Fibroblast of lung (primary cell): ENCODE measurements at regions not wholly inside any gene's neighbourhood (a gene's known extent, or its start where the extent isn't known, plus 50 kb on each side); places are given as distances from the start of the nearest gene placed in this dataset.

Source experiments
- DNase-seq, 2 donors: peaks; one replicate each; pipeline versions ENCODE4 v3.0.0 to v3.0.0-alpha.2; 2010; ENCODE audit warnings: low read depth in 2 of 2
- H2AFZ ChIP-seq: 2 replicates; pipeline ENCODE4 v1.5.1; 2012; ENCODE audit warnings: low read length, control low read depth, inconsistent platforms
- H3K27ac ChIP-seq: 2 replicates; pipeline ENCODE4 v1.5.1; 2011; ENCODE audit warnings: low read length, control low read depth; ENCODE audit not compliant: insufficient read depth
- H3K27me3 ChIP-seq: 2 replicates; pipeline ENCODE4 v1.5.1; 2011; ENCODE audit warnings: mild to moderate bottlenecking, low read length; ENCODE audit not compliant: control insufficient read depth, insufficient read depth
- H3K36me3 ChIP-seq: 2 replicates; pipeline ENCODE4 v1.5.1; 2011; ENCODE audit warnings: low read length; ENCODE audit not compliant: control insufficient read depth, insufficient read depth
- H3K4me1 ChIP-seq: 2 replicates; pipeline ENCODE4 v1.5.1; 2011; ENCODE audit warnings: low read length; ENCODE audit not compliant: control insufficient read depth, insufficient read depth; ENCODE audit errors: extremely low read depth
- H3K4me2 ChIP-seq: 2 replicates; pipeline ENCODE4 v1.5.1; 2011; ENCODE audit warnings: low read length, control low read depth; ENCODE audit not compliant: insufficient read depth; ENCODE audit errors: extremely low read depth
- H3K4me3 ChIP-seq, 4 experiments: fragments of 200-600 bp in 1 of 4; sonication (generic) in 1 of 4; replicated peaks in 1 of 4; 2 replicates each; pipeline ENCODE4 v1.5.1; 2011 to 2016; ENCODE audit warnings: low read length in 4 of 4, low read depth in 3 of 4, mild to moderate bottlenecking in 3 of 4, control low read depth in 2 of 4, inconsistent platforms in 1 of 4, mixed read lengths in 1 of 4; ENCODE audit not compliant: insufficient read depth in 1 of 4; ENCODE audit errors: control extremely low read depth in 1 of 4
- H3K79me2 ChIP-seq: 2 replicates; pipeline ENCODE4 v1.5.1; 2012; ENCODE audit warnings: mild to moderate bottlenecking, low read length, inconsistent platforms; ENCODE audit not compliant: control insufficient read depth, insufficient read depth
- H3K9ac ChIP-seq: 2 replicates; pipeline ENCODE4 v1.5.1; 2011; ENCODE audit warnings: mild to moderate bottlenecking, low read length, control low read depth; ENCODE audit not compliant: insufficient read depth
- H3K9me3 ChIP-seq: 2 replicates; pipeline ENCODE4 v1.5.1; 2012; ENCODE audit warnings: low read depth, low read length; ENCODE audit not compliant: control insufficient read depth, insufficient read depth
- H4K20me1 ChIP-seq: 2 replicates; pipeline ENCODE4 v1.5.1; 2011; ENCODE audit warnings: low read length; ENCODE audit not compliant: control insufficient read depth, insufficient read depth; ENCODE audit errors: extremely low read depth
- EZH2 ChIP-seq: IDR thresholded peaks from 2 replicates; pipeline ENCODE4 v1.5.1; 2012; ENCODE audit warnings: low read length, control low read depth, mild to moderate bottlenecking; ENCODE audit errors: missing control alignments
- TF ChIP-seq, protein P1 (sequence below), 2 donors: IDR thresholded peaks in 1 of 2; conservative IDR thresholded peaks in 1 of 2; 1 replicate in 1 of 2; 2 replicates in 1 of 2; pipeline ENCODE4 v1.5.1; 2011 to 2012; ENCODE audit warnings: low read length in 2 of 2, control low read depth in 1 of 2, inconsistent platforms in 1 of 2, low read depth in 1 of 2, mild to moderate bottlenecking in 1 of 2

- Histone ChIP-seq H3K4me3 (no peak overlapping the region), H3K27ac (no peak overlapping the region), H3K36me3 (no peaks in the 10 kb centered on the region), H2AFZ (no peak overlapping the region), H3K9ac (no peak overlapping the region), H4K20me1 (no peaks in the 10 kb centered on the region), H3K27me3 (no peaks in the 10 kb centered on the region), H3K9me3 (no peaks in the 10 kb centered on the region), H3K4me2 (no peak overlapping the region), H3K79me2 (no peaks in the 10 kb centered on the region), H3K4me1 (no peaks in the 10 kb centered on the region)
- TF ChIP-seq, protein P1, sequence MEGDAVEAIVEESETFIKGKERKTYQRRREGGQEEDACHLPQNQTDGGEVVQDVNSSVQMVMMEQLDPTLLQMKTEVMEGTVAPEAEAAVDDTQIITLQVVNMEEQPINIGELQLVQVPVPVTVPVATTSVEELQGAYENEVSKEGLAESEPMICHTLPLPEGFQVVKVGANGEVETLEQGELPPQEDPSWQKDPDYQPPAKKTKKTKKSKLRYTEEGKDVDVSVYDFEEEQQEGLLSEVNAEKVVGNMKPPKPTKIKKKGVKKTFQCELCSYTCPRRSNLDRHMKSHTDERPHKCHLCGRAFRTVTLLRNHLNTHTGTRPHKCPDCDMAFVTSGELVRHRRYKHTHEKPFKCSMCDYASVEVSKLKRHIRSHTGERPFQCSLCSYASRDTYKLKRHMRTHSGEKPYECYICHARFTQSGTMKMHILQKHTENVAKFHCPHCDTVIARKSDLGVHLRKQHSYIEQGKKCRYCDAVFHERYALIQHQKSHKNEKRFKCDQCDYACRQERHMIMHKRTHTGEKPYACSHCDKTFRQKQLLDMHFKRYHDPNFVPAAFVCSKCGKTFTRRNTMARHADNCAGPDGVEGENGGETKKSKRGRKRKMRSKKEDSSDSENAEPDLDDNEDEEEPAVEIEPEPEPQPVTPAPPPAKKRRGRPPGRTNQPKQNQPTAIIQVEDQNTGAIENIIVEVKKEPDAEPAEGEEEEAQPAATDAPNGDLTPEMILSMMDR (conservative IDR thresholded peaks at IDR 0.05 in 1 of 2, IDR thresholded peaks at IDR 0.05 in 1 of 2; ENCODE audit: low read depth in 1 of 2, low read length in 2 of 2): no peak
- no peak for TF ChIP-seq EZH2
- no peak for DNase-seq
These were observed 165.2 kb upstream of the PTER start for GRCh38 chr10:16271571-16271970.

GRCh38 chr10:16274911-16275310 is 161.9 kb upstream of the PTER start:
- no peak overlapping the region for H3K4me2 ChIP-seq
- H3K4me3 ChIP-seq: no peak overlapping the region
- H3K9ac ChIP-seq: no peak overlapping the region
- no peak overlapping the region for H3K27ac ChIP-seq
- no peaks in the 10 kb centered on the region for H3K79me2 ChIP-seq
- no peak for DNase-seq
- no peaks in the 10 kb centered on the region for H3K36me3 ChIP-seq
- H3K27me3 ChIP-seq: no peaks in the 10 kb centered on the region
- no peak for TF ChIP-seq EZH2
- TF ChIP-seq, protein P1 (conservative IDR thresholded peaks at IDR 0.05 in 1 of 2, IDR thresholded peaks at IDR 0.05 in 1 of 2; ENCODE audit: low read depth in 1 of 2, low read length in 2 of 2): no peak
- no peaks in the 10 kb centered on the region for H3K4me1 ChIP-seq
- H3K9me3 ChIP-seq: no peaks in the 10 kb centered on the region
- no peak overlapping the region for H2AFZ ChIP-seq
- no peaks in the 10 kb centered on the region for H4K20me1 ChIP-seq

DNA sequence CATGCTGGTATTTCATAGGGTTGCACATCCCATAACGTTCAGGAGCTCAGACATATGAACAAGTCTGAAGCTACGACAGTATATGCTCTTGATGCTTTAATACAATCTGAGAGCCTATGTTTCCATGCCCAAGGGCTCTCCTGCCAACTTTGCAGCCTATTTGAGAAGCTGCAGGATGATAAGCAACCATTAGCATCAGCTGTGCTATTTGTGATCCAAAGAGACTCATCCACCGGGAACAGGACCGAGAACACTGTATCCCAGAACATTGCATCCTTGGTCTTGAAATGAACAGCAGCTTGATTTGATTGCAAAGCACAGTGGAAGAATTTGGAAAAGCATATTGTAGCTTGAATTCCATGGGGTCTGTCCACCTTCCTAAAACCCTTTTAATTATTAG is 156.2 kb upstream of the PTER start:
- H3K27ac ChIP-seq: no peak overlapping the region
- H3K9me3 ChIP-seq: no peaks in the 10 kb centered on the region
- H3K27me3 ChIP-seq: no peaks in the 10 kb centered on the region
- no peaks in the 10 kb centered on the region for H3K79me2 ChIP-seq
- no peaks in the 10 kb centered on the region for H3K4me1 ChIP-seq
- TF ChIP-seq, protein P1 (conservative IDR thresholded peaks at IDR 0.05 in 1 of 2, IDR thresholded peaks at IDR 0.05 in 1 of 2; ENCODE audit: low read depth in 1 of 2, low read length in 2 of 2): no peak
- no peak for TF ChIP-seq EZH2
- no peaks in the 10 kb centered on the region for H3K36me3 ChIP-seq
- no peaks in the 10 kb centered on the region for H4K20me1 ChIP-seq
- no peak overlapping the region for H3K4me3 ChIP-seq
- H3K4me2 ChIP-seq: no peak overlapping the region
- no peak overlapping the region for H3K9ac ChIP-seq
- no peak overlapping the region for H2AFZ ChIP-seq
- DNase-seq: no peak
